Spleen (tissue), 11 donors: ENCODE measurements at regions not wholly inside any gene's neighbourhood (a gene's known extent, or its start where the extent isn't known, plus 50 kb on each side); places are given as distances from the start of the nearest gene placed in this dataset.

Source experiments
- DNase-seq: peaks from one replicate; pipeline ENCODE4 v3.0.0-alpha.2; 2020
- H3K27ac ChIP-seq, 8 donors: fragments of 200-600 bp; sonication (generic) in 7 of 8; 1 replicate in 4 of 8; 2 replicates in 4 of 8; pipeline versions ENCODE4 v1.5.0 to v1.8.0; 2016 to 2021; ENCODE audit warnings: inconsistent platforms in 4 of 8, mild to moderate bottlenecking in 4 of 8, moderate library complexity in 1 of 8
- H3K27me3 ChIP-seq, 7 donors: fragments of 200-600 bp; sonication (generic) in 6 of 7; replicated peaks in 1 of 7; 1 replicate in 4 of 7; 2 replicates in 3 of 7; pipeline versions ENCODE4 v1.5.0 to v1.8.0; 2016 to 2021; ENCODE audit warnings: inconsistent platforms in 3 of 7, mild to moderate bottlenecking in 1 of 7
- H3K36me3 ChIP-seq, 6 donors: fragments of 200-600 bp; sonication (generic) in 5 of 6; 1 replicate in 4 of 6; 2 replicates in 2 of 6; pipeline versions ENCODE4 v1.5.0 to v1.8.0; 2016 to 2021; ENCODE audit warnings: inconsistent platforms in 2 of 6
- H3K4me1 ChIP-seq, 6 donors: fragments of 200-600 bp; sonication (generic) in 5 of 6; 1 replicate in 3 of 6; 2 replicates in 3 of 6; pipeline versions ENCODE4 v1.5.0 to v1.8.0; 2016 to 2021; ENCODE audit warnings: inconsistent platforms in 3 of 6
- H3K4me3 ChIP-seq, 8 donors: fragments of 200-600 bp; sonication (generic) in 7 of 8; 1 replicate in 4 of 8; 2 replicates in 4 of 8; pipeline versions ENCODE4 v1.5.0 to v1.8.0; 2016 to 2021; ENCODE audit warnings: inconsistent platforms in 4 of 8, mild to moderate bottlenecking in 4 of 8, moderate library complexity in 2 of 8
- H3K9me3 ChIP-seq, 8 donors: fragments of 200-600 bp; sonication (generic) in 7 of 8; 1 replicate in 4 of 8; 2 replicates in 4 of 8; pipeline versions ENCODE4 v1.5.0 to v1.8.0; 2016 to 2021; ENCODE audit warnings: inconsistent platforms in 4 of 8
- CTCF ChIP-seq, 11 experiments: fragments of 200-600 bp in 7 of 11; fragments of 450-650 bp in 4 of 11; sonication (generic) in 4 of 11; IDR thresholded peaks in 8 of 11; conservative IDR thresholded peaks in 3 of 11; 1 replicate in 7 of 11; 2 replicates in 4 of 11; pipeline versions ENCODE4 v1.4.0 to v1.8.0; 2016 to 2021; ENCODE audit warnings: antibody characterized with exemption in 11 of 11, inconsistent platforms in 4 of 11, mild to moderate bottlenecking in 1 of 11
- POLR2A ChIP-seq, 3 donors: fragments of 450-650 bp; IDR thresholded peaks; one replicate each; pipeline ENCODE4 v1.5.1; 2017; ENCODE audit warnings: antibody characterized with exemption in 3 of 3, mild to moderate bottlenecking in 1 of 3
- POLR2AphosphoS5 ChIP-seq, 3 donors: sonication (generic); formaldehyde crosslinking; IDR thresholded peaks; one replicate each; pipeline ENCODE4 v1.5.1; 2017; ENCODE audit warnings: antibody characterized with exemption in 3 of 3
- WGBS, 5 donors: extraction: QIAGEN DNeasy Blood & Tissue Kit in 3 of 5; methylation state at CpG; one replicate each; pipeline versions ENCODE4 v1.1.5 to v1.1.7; 2013 to 2018; 5-methylcytosine and 5-hydroxymethylcytosine counted together
- intact Hi-C: fragments of 100-400 bp; cut with DNase I; formaldehyde crosslinking; loops from one replicate; pipeline ENCODE4 v1.15.0; 2023; ENCODE audit warnings: low total_unique reads
- donor health status: healthy with polysubstance abuse.
- donor health status: DM: no; HTN: no; CAD: no; lungs with moderate emphysema.
- donor health status: DM: no; HTN: no; CAD: no.
- donor health status: Bipolar disorder and iron deficiency.
- donor health status: healthy.
- donor health status: DM: no; HTN: no; CAD: no.
- donor health status: DM: yes; HTN: yes; CAD: no.

DNA sequence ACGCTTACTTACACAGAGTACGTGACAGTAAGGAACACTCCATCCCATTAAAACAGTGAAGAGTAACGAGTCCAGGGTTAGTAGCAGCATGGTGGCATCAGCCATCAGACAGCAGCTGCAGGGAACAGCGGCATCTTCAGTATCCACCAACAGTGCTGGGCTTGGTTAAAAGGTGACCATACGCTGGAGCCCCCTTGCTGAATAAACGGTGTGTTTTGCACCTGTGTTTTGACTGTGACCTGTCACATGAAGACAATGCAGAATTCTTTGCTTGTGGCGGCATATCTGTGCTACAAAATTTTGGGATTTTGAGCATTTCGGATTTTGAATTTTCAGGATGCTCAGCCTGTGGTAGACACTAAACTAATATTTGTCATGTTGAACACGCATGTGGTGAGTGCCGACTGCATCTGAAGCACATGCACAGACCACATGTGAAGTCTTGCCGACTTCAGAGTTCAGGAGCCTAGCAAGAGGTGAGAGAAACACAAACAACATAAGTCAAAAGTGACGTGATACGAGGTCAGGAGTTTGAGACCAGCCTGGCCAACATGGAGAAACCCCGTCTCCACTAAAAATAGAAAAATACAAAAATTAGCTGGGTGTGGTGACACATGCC lies 69.3 kb upstream of the FRMD1 start:
- no peaks in the 10 kb centered on the region for H3K9me3 ChIP-seq
- no peak overlapping the region for H3K4me3 ChIP-seq
- H3K27ac ChIP-seq, result no peak overlapping the region
- 82 to 88% (median 86%) methylated on average over 14 of the region's 14 CpGs for WGBS, 5 donors
- TF ChIP-seq POLR2AphosphoS5 (IDR thresholded peaks at IDR 0.05) (no peak), POLR2A (IDR thresholded peaks at IDR 0.05) (no peak), CTCF (IDR thresholded peaks at IDR 0.05 in 8 of 11, conservative IDR thresholded peaks at IDR 0.05 in 3 of 11) (no peak)
- intact Hi-C loops, result loop anchor here (10.0 kb wide), 1 partner anchor 196 kb away; no protein-coding TSS in a partner anchor
- H3K27me3 ChIP-seq, result peaks cover 0 to 54% (median 0%) of the 10 kb centered on the region in 7 donors
- no peak for DNase-seq
- no peaks in the 10 kb centered on the region for H3K36me3 ChIP-seq
- no peaks in the 10 kb centered on the region for H3K4me1 ChIP-seq

- no peak for DNase-seq
- no peaks in the 10 kb centered on the region for H3K36me3 ChIP-seq
- 58 to 71% (median 68%) methylated on average over 4 of the region's 4 CpGs for WGBS, 5 donors
- no peaks in the 10 kb centered on the region for H3K4me1 ChIP-seq
- H3K4me3 ChIP-seq, result no peak overlapping the region
- H3K9me3 ChIP-seq, result no peaks in the 10 kb centered on the region
- peaks cover 0 to 54% (median 0%) of the 10 kb centered on the region in 7 donors for H3K27me3 ChIP-seq
- intact Hi-C loops, result loop anchor here (10.0 kb wide), 1 partner anchor 198 kb away; no protein-coding TSS in a partner anchor
- no peak overlapping the region for H3K27ac ChIP-seq
- TF ChIP-seq POLR2A (IDR thresholded peaks at IDR 0.05) (no peak), CTCF (IDR thresholded peaks at IDR 0.05 in 8 of 11, conservative IDR thresholded peaks at IDR 0.05 in 3 of 11) (no peak), POLR2AphosphoS5 (IDR thresholded peaks at IDR 0.05) (no peak)
These were observed 68.3 kb upstream of the FRMD1 start for GRCh38 chr6:168147205-168147738.

- no peak overlapping the region for H3K27ac ChIP-seq
- H3K4me1 ChIP-seq, result no peaks in the 10 kb centered on the region
- no peak overlapping the region for H3K4me3 ChIP-seq
- no peak for DNase-seq
- no peaks in the 10 kb centered on the region for H3K36me3 ChIP-seq
- intact Hi-C loops, result loop anchor here (10.0 kb wide), 1 partner anchor 199 kb away; no protein-coding TSS in a partner anchor
- peaks cover 0 to 50% (median 0%) of the 10 kb centered on the region in 7 donors for H3K27me3 ChIP-seq
- 74 to 86% (median 84%) methylated on average over 5 to 12 of the region's 12 CpGs for WGBS, 5 donors
- TF ChIP-seq POLR2AphosphoS5 (IDR thresholded peaks at IDR 0.05), result no peak
- no peak for TF ChIP-seq POLR2A (IDR thresholded peaks at IDR 0.05)
- no peak for TF ChIP-seq CTCF (IDR thresholded peaks at IDR 0.05 in 8 of 11, conservative IDR thresholded peaks at IDR 0.05 in 3 of 11)
- no peaks in the 10 kb centered on the region for H3K9me3 ChIP-seq
These were observed 67.0 kb upstream of the FRMD1 start for GRCh38 chr6:168145747-168146596.

- Histone ChIP-seq H3K27me3 (peaks cover 0 to 6% (median 0%) of the 10 kb centered on the region in 7 donors), H3K4me3 (no peak overlapping the region), H3K36me3 (no peaks in the 10 kb centered on the region), H3K9me3 (no peaks in the 10 kb centered on the region), H3K27ac (no peak overlapping the region), H3K4me1 (no peaks in the 10 kb centered on the region)
- intact Hi-C loops, result no loop called here
- TF ChIP-seq POLR2A (IDR thresholded peaks at IDR 0.05) (no peak), POLR2AphosphoS5 (IDR thresholded peaks at IDR 0.05) (no peak), CTCF (IDR thresholded peaks at IDR 0.05 in 8 of 11, conservative IDR thresholded peaks at IDR 0.05 in 3 of 11) (no peak)
- WGBS, 5 donors, result 65 to 79% (median 78%) methylated on average over 4 of the region's 4 CpGs
- DNase-seq, result peak; percentile 38
These were observed 60.1 kb upstream of the FRMD1 start for GRCh38 chr6:168139121-168139520.
